ENCODE measurements at regions not wholly inside any gene's neighbourhood (a gene's known extent, or its start where the extent isn't known, plus 50 kb on each side); places are given as distances from the start of the nearest gene placed in this dataset.
A peak's percentile ranks its signal among the peaks of the same experiment; 100 is the strongest.

DNA sequence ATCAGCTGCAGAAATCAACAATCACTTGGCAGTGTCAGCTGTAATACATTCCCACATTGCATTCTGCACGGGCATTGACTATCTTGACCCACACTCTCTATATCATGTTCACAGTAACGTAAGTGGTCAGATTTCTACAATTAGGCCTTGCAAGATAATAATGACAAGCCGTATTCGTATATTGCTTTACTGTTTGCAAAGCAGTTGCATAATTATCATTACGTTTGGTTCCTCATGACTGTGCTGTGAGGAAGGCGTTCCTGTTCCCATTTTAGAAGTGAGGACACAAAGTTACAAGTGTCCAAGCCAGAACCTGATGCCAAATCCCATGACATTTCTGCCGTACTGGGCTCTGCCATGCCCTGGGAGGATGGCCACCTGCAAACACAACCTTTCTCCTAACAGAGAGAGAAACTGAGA lies 53.5 kb upstream of the TARBP1 start:
- no peaks in the 10 kb centered on the region for H3K9me1 ChIP-seq (ENCODE audit: control insufficient read depth, extremely low read depth, insufficient read depth, low read length)
- dilution Hi-C loops (cut with MboI; ENCODE audit: extremely low pct_ligation_motif_present, low sequenced_read_pairs): no loop called here
- no peak overlapping the region for H2AFZ ChIP-seq (ENCODE audit: control insufficient read depth, low read length)
- no peaks in the 10 kb centered on the region for H3K36me3 ChIP-seq (ENCODE audit: control insufficient read depth in 2 of 2, extremely low read depth in 1 of 2, insufficient read depth in 2 of 2, low read length in 2 of 2)
- H3K9me3 ChIP-seq (ENCODE audit: control insufficient read depth, low read depth, low read length): no peaks in the 10 kb centered on the region
- no peak for DNase-seq (ENCODE audit: low read depth, low spot score)
- no peak overlapping the region for H3K4me3 ChIP-seq (ENCODE audit: control insufficient read depth in 2 of 3, extremely low read depth in 1 of 3, insufficient read depth in 2 of 3, low read depth in 1 of 3, low read length in 3 of 3)
- FAIRE-seq: peak; percentile 51
- no peaks in the 10 kb centered on the region for H4K20me1 ChIP-seq (ENCODE audit: control insufficient read depth, extremely low read depth, insufficient read depth, low read length)
- no peaks in the 10 kb centered on the region for H3K27me3 ChIP-seq (ENCODE audit: control insufficient read depth, extremely low read depth, insufficient read depth, low read length)
- H3K4me2 ChIP-seq (ENCODE audit: control insufficient read depth, extremely low read depth, insufficient read depth, low read depth, low read length): peak overlapping the region; percentile 61
- peak overlapping the region; percentile 94 for H3K27ac ChIP-seq (ENCODE audit: control insufficient read depth, insufficient read depth, low read length)
- no peak for TF ChIP-seq EZH2 (IDR thresholded peaks at IDR 0.05; ENCODE audit: low read length)
- TF ChIP-seq CTCF (optimal IDR thresholded peaks at IDR 0.05 in 1 of 3, IDR thresholded peaks at IDR 0.05 in 1 of 3, conservative IDR thresholded peaks at IDR 0.05 in 1 of 3; ENCODE audit: extremely low read depth in 1 of 3, insufficient read depth in 2 of 3, low read length in 3 of 3): no peak
- peaks cover 55% of the 10 kb centered on the region for H3K4me1 ChIP-seq (ENCODE audit: control insufficient read depth, extremely low read depth, insufficient read depth, low read length)
- no peaks in the 10 kb centered on the region for H3K79me2 ChIP-seq (ENCODE audit: control insufficient read depth, insufficient read depth, low read length)
- H3K9ac ChIP-seq (ENCODE audit: control insufficient read depth, extremely low read depth, insufficient read depth, low read length): peak overlapping the region; percentile 81

DNA sequence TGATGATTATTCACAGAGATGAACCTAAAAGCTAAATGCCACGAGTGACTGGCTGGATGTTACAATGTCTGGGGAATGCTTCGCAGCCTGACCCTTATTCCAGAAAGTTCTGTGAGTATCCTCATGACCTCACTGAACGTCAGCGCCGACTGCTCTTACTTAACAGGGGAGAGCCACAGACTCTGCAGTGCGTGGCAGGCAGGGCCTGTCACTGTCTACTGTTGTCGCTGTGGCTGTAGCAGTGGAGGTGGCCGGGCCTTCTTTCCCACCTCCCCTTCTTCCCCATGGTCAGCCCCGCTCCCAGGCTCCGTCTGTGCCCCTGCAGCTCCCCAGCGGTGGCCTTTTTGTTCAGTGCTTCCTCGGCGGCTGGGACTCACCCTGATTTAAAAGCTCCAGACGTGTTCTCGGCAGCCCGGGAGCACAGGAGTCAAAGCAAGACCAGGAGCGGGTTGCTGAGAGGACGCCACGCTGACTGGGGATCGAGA lies 52.2 kb upstream of the TARBP1 start:
- Histone ChIP-seq H2AFZ (ENCODE audit: control insufficient read depth, low read length) (peak overlapping the region; percentile 91), H3K4me2 (ENCODE audit: control insufficient read depth, extremely low read depth, insufficient read depth, low read depth, low read length) (peak overlapping the region; percentile 61), H3K4me1 (ENCODE audit: control insufficient read depth, extremely low read depth, insufficient read depth, low read length) (peaks cover 42% of the 10 kb centered on the region), H3K79me2 (ENCODE audit: control insufficient read depth, insufficient read depth, low read length) (no peaks in the 10 kb centered on the region), H3K9me1 (ENCODE audit: control insufficient read depth, extremely low read depth, insufficient read depth, low read length) (no peaks in the 10 kb centered on the region), H3K27me3 (ENCODE audit: control insufficient read depth, extremely low read depth, insufficient read depth, low read length) (no peaks in the 10 kb centered on the region), H3K9me3 (ENCODE audit: control insufficient read depth, low read depth, low read length) (no peaks in the 10 kb centered on the region), H3K27ac (ENCODE audit: control insufficient read depth, insufficient read depth, low read length) (peak overlapping the region; percentile 94), H4K20me1 (ENCODE audit: control insufficient read depth, extremely low read depth, insufficient read depth, low read length) (no peaks in the 10 kb centered on the region), H3K9ac (ENCODE audit: control insufficient read depth, extremely low read depth, insufficient read depth, low read length) (peak overlapping the region; percentile 81), H3K4me3 (ENCODE audit: control insufficient read depth in 2 of 3, extremely low read depth in 1 of 3, insufficient read depth in 2 of 3, low read depth in 1 of 3, low read length in 3 of 3) (no peak overlapping the region), H3K36me3 (ENCODE audit: control insufficient read depth in 2 of 2, extremely low read depth in 1 of 2, insufficient read depth in 2 of 2, low read length in 2 of 2) (no peaks in the 10 kb centered on the region)
- FAIRE-seq (no peak), DNase-seq (ENCODE audit: low read depth, low spot score) (no peak)
- TF ChIP-seq EZH2 (IDR thresholded peaks at IDR 0.05; ENCODE audit: low read length): no peak
- TF ChIP-seq CTCF (optimal IDR thresholded peaks at IDR 0.05 in 1 of 3, IDR thresholded peaks at IDR 0.05 in 1 of 3, conservative IDR thresholded peaks at IDR 0.05 in 1 of 3; ENCODE audit: extremely low read depth in 1 of 3, insufficient read depth in 2 of 3, low read length in 3 of 3): no peak
- dilution Hi-C loops (cut with MboI; ENCODE audit: extremely low pct_ligation_motif_present, low sequenced_read_pairs): no loop called here

All from keratinocyte (primary cell).